IPS-NIHi11 (cell line): ENCODE measurements at regions not wholly inside any gene's neighbourhood (a gene's known extent, or its start where the extent isn't known, plus 50 kb on each side); places are given as distances from the start of the nearest gene placed in this dataset.

Experiments used
- DNase-seq: peaks from one replicate; pipeline ENCODE4 v3.0.0; 2012; ENCODE audit warnings: mixed read lengths, low spot score

DNA sequence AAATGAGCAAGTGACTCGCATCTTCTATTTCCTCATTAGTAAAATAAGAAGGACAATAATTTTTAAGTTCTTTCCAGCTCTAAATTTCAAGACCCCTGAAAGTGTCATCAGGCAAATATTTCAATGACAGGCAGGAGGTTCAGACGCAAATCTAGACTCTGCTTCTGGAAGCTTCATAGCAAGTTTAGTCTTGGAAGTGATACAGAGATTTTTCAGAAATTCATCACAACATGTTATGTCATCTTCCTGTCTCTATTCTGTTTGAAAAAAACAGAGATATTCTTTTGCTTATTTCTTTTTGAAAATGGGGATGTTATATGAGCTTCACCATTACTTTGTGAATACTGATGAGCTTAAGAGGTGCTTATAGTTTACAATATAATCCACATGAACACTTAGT lies 74.0 kb downstream of the C3orf85 start:
- no peak for DNase-seq

DNA sequence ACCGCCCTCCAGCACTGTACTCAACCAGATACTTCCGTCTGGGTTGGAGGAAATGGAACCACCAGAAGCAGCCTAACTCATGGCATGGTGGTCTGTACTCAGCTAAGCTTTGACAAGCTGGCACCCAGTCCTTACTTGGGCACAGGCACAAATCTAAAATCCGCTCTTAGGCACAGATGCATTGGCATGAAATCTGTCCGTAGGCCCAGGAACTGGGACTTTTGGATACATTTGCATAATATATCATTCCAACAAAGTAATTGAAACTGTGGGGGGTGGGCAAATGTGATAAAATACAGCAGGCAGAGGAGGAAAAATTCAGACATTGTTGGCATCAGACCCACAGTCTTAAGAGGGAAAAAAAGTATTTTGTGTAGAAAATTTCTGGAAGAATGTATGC lies 75.4 kb downstream of the C3orf85 start:
- DNase-seq: no peak

DNA sequence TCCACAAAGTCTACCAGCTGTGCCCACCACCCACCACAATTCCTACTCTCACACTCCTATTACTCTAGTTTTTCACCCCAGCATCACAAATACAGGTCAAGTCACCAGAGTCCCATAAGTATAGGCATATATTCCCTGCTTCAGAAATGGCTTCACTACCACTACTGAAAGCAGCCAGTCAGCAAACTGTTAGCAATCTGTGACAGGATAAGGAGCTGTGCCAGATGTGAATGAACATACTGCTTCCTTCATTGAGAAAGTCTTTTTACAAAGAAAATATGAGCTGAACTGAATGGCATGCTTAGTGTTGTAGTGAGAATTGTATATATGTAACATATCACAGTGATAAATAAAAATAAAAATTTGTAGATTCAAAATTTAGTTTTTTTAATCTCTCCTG lies 76.8 kb downstream of the C3orf85 start:
- no peak for DNase-seq

DNA sequence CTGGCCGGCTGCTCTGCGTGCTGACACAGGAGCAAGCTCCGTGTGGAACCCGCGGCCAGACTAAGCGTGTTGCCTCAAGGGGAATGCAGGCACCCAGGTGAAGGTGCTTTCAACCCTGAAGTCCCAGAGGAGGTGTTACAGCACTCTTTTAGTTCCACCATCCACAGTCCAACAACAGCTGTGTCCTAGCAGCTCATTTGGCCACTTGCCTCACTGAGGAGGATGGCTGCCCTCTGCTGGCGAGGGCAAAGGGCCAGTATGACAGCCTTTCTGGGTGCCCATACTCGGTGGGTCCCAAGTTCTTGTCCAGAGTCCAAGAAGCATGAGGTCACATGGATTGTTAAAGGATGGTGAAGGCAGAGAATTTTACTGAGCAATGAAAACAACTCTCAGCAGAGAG lies 87.8 kb downstream of the C3orf85 start:
- peak; percentile 23 for DNase-seq

DNA sequence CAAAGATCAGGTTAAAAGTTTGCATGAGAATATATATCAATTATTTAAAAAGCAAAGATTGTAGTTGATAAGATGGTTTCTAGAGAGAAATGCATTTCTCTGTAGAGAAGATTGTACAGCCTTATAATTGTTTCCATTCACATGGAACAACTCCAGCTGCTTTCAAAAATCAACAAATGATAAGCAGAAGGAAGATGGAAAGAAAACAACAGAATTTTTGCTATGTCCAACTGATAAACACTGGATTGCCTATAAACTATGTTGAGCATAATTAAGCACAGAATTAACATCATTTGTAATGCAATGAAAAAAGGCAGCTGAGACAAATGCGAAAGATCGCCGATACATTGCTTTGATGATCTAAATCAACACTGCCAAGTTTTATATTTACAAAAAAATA lies 89.0 kb downstream of the C3orf85 start:
- no peak for DNase-seq

DNA sequence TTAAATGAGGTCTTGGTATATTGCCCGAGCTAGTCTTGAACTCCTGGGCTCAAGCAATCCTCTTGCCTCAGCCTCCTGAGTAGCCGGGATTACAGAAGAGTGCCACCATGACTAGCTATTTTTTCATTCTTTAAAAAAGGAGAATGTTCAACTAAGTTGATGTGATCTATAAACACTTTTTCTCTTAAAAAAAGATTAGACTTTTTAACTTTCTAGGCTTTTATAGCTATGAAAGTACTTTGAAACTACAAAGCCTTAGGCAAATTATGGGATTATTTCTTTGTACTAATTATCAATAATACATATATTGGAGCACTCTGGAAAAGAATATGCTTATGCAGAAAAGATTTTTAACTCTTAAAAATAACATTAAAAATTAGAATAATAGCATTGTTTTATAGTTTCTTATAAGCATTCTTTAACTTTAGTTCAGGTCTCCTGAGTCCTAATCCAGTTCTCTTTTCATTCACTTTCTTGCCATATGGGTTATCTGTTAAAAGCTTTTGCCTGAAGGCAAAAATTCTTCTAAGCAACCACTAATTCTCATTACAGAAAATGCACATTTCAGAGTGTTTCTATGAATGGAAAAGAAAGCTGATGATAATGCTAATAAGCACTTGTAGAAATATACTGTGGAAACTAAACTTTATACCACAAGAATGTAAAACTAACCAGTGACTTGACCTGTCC lies 87.8 kb downstream of the DPPA2 start:
- DNase-seq: no peak

DNA sequence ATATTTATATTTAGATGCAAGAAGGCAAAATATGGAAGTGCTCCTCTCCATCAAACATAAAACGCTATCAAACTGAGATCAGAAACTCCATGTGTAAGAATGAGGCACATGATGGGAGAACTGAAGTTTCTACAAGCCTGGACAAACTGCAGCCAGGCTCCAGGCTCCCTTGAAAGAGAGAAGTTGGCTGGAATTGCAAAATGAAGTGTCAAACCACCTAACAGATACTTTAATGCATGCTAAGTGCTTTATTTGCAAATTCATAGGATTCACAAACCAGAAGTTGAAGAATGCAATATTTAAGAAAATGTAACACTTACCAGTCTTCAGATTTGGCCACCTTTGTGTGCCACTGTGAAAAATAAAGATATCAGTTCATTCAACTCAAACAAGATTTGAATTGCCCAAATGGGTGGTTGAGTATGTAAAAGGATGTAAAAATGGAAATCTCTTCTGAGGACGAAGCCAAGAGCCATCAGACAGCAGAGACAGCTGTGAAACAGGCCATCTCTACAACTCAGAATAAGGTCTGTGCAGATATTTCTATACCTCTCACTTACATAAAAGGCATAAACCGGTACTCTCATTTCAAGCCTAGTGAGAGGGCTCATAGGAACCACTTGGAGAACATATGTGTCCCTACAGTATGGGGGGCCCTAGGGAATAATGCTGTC lies 87.0 kb downstream of the DPPA2 start:
- no peak for DNase-seq

DNA sequence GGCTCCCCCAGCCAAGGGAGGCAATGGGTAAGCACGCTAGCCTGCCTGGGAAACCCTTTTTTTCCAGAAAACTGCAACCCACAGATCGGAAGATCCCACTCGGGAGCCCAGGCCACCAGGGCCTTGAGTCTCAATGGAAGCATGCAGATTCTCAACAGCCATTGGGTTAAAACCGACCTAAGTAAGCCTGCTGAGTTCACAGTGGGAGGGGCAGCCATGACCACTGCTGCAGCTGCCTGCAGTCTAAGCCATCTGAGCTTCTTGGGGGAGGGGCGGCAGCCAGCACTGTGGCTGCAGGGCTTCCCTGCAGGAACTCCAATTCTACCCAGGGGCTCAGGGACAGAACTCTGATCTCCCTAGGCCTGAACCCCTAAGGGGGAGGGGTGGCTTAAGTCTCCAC lies 82.0 kb downstream of the DPPA2 start:
- DNase-seq: peak; percentile 41

DNA sequence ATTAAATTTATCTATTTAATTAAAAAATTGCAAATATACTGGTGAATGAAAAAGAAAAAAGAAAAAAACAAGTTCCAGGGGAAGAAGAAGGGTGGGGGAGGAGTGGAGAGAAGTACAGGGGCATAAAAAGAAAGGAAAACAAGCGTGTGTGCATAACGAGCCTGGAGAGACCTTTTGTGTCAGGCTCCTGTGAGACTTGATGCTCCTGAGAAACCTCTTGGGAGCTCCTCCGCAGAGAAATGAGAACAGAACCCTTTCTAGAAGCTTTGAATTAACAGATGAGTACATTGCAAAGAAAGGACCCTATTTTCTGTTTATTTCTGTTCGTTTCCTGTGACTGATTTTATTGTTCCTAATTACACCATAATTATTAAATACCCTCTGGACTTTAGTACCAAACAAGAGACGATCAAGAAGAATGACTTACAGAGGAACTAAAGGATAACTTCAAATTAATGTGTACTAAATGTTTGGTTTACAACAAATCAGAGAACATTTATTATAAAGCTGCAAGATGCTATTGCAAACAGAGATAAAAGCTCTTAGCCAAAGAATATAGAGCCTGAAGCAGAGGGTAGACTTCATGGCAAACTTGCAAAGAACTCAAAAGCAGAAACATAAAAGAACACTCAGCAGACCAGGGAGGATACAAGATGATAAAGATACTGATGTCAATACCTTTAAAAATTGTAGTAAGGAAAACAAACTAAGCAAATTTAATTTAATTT lies 74.7 kb downstream of the DPPA2 start:
- DNase-seq: peak; percentile 24

DNA sequence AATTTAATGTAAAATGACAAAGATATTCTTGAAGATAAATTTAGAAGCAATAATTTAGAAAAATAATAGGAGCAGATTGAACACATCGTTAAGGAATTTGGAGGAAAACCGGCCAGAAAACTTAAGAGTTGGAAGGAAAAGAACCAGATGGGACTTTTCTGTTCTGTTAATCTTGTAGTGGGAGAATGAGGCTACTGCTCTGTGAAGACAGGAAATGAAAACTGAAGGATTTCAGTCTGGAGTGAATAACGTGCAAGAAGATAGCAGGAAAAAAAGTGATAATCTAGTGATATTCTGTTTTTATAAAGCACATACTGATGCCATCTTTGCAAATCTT lies 74.2 kb downstream of the DPPA2 start:
- DNase-seq: no peak
